GM18505 (cell line): ENCODE measurements at regions not wholly inside any gene's neighbourhood (a gene's known extent, or its start where the extent isn't known, plus 50 kb on each side); places are given as distances from the start of the nearest gene placed in this dataset.
"Not testable (repeated sequence)": the region's sequence is repeated elsewhere in the genome, so short reads cannot be mapped to it uniquely, and the experiment has no call there.

Experiments
- ATAC-seq: cut with Tn5 transposase; IDR thresholded peaks from one replicate; pipeline ENCODE4 v1.9.1; 2021; ENCODE audit not compliant: unreplicated experiment
- POLR2A ChIP-seq: IDR thresholded peaks from 4 replicates; pipeline ENCODE4 v1.6.1; 2011; ENCODE audit warnings: borderline replicate concordance; ENCODE audit not compliant: insufficient read depth, insufficient read length; ENCODE audit errors: extremely low read depth

- ATAC-seq: no peak
- TF ChIP-seq POLR2A: no peak
Observed at GRCh38 chr12:105479710-105480109, 149.2 kb downstream of the C12orf75 start.

- no peak for ATAC-seq
- no peak for TF ChIP-seq POLR2A
Observed at GRCh38 chr12:105480162-105480561, 149.7 kb downstream of the C12orf75 start.

DNA sequence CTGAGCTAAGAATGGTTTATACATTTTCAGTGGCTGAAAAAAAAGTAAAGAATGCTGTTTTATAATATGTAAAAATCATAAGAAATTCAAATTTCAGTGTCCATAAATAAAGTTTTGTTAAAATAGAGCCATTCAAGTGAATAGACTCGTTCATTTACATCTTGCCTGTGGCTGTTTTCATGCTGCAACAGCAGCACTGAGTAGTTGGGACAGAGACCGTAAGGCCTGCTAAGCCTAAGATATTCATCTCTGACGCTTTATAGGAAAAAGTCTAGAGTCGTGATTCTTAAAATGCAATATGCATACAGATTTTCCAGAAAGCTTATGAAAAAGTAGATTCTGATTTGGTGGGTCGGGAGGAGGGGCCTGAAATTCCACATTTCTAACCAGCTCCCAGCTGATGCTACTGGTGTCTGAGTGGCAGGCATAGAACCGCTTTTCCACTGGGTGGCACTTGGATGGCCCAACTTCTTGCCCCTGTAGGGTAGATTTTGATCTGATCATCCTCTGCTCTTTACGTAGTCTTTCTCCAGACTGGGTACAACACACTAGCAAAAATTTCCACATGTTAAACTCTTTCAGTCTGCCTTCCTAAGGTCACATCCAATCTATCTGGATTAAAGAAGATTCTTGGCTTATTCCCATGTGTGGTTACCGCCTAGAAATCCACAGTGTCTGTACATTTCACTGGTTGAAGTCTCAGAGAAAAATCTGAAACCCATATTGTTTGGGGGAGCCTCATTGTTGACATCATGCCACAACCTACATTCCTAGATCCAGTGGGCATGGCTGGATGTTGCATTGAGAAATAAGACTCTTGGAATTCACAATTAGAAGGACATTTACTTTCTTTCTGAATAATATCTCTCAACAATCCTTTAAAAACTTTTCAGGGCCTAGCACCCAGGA is 151.2 kb downstream of the C12orf75 start:
- no peak for ATAC-seq
- TF ChIP-seq POLR2A: no peak

GRCh38 chr12:105482951-105483350 is 152.5 kb downstream of the C12orf75 start:
- no peak for TF ChIP-seq POLR2A
- no peak for ATAC-seq

GRCh38 chr12:105483691-105484090 is 153.2 kb downstream of the C12orf75 start:
- ATAC-seq: no peak
- no peak for TF ChIP-seq POLR2A

- no peak for TF ChIP-seq POLR2A
- no peak for ATAC-seq
Observed at GRCh38 chr12:105485321-105485910, 154.9 kb downstream of the C12orf75 start.

GRCh38 chr12:105485921-105486320 is 155.4 kb downstream of the C12orf75 start:
- TF ChIP-seq POLR2A: no peak
- no peak for ATAC-seq

GRCh38 chr12:105487963-105488362 is 157.5 kb downstream of the C12orf75 start:
- ATAC-seq: no peak
- TF ChIP-seq POLR2A: no peak

DNA sequence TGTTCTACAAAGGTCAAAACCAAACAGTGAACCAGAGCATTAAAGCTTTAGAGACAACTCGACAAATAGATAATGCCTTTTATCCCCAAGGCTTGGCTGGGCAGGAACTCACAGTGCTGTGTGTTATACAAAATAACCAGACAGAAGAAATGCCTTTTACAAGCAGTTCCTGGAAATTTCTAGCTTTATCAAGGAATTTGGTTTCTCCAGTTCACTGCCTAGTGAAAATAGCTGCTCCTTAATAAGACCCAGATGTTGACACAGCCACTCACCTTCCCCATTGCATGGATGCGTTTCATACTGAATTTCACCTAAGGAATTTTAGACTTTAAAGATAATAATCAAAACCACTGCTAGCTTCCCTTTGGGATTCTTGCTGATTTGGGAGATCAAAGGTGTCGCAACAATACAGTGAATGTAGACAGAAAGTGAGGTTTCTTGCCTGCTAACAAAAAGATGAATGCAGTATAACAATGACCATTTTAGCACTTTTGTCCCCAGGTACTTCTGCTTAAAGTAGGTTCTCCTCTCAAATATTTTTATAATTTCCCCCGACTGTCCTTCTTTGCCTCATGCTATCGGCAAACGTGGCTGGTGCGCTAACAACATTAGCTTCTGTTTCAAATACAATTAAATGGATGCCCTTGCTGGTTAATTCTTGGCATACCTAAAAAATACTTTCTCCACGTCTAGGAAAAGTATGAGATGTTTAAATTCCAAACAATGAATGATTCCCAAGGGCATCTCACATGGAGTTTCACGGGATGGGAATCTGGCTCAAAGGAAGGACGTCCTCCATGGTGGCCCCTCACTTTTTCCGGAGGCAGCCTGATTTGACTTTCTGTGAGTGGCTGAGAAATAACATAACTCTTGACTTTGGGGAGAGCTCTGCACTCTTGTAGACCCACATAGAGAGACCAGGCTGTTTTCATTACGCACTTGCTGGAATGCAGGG is 162.4 kb downstream of the C12orf75 start:
- ATAC-seq: no peak

DNA sequence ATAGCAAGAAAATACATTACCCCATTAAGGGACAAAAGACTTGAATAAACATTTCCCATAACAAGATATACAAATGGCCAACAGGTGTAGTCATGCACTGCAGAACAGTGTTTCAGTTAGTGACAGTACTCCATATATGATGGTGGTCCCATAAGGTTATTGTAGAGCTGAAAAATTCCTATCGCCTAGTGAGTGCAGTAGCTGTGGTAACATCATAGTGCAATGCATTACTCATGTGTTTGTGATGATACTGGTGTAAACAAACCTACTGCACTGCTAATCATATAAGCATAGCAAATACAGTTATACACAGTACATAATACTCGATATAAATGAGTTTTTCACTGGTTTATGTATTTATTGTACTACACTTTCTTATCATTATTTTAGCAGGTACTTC is 168.7 kb downstream of the C12orf75 start:
- no peak for ATAC-seq
- no peak for TF ChIP-seq POLR2A

More for the DNA sequence above, 162.4 kb downstream of the C12orf75 start:
- no peak for TF ChIP-seq POLR2A

- not testable (repeated sequence) for ATAC-seq
Observed at GRCh38 chr12:105500676-105501075, 170.2 kb downstream of the C12orf75 start.

DNA sequence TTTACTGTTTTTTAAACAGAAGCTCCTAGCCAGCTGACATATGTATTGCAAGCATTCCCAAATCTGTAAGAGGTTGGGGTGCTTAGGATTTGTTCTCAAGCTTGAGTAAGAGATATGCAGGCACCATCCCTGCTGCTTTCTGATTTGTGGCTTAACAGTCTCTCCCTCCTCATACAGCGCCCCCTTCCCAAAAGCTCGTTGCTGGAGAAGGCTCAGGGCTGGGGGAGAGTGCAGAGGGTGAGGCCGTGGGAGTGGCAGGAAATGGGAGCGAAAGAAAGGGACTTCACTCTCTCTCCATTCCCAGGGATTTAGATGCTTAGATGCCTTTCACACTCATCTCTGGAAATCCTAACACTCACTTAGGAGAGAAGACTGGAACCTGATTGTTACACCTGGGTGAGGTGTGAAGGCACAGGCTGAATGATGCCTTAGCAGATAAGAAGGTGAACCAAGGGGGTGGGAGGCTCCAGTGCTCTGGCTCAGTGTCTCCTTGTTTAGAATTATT is 172.0 kb downstream of the C12orf75 start:
- ATAC-seq: no peak
- no peak for TF ChIP-seq POLR2A

DNA sequence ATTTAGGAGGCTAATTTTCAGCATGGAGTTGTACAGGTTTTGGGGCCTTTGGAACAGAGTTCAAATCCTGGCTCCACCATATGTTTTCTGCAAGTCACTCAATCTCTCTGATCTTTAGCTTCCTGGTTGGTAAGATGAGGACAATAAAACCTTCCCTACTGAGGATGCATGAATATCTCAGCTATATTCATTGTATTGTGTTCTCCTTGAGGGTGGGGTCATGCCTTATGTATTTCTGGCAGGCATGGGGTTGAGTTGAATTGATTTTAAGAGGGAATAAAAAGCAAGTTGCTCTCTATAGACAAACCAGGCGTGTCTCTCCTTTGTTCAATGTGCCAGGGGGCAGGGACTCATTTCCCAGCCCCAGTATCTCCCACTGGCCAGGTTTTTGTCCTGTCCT is 173.1 kb downstream of the C12orf75 start:
- TF ChIP-seq POLR2A: no peak
- ATAC-seq: no peak
